Tibial artery (tissue), 4 donors: ENCODE measurements at regions not wholly inside any gene's neighbourhood (a gene's known extent, or its start where the extent isn't known, plus 50 kb on each side); places are given as distances from the start of the nearest gene placed in this dataset.
"Not testable (repeated sequence)": the region's sequence is repeated elsewhere in the genome, so short reads cannot be mapped to it uniquely, and the experiment has no call there.

Source experiments
- DNase-seq, 2 donors: peaks; one replicate each; pipeline ENCODE4 v3.0.0-alpha.2; 2019
- H3K27ac ChIP-seq, 2 donors: fragments of 200-600 bp; sonication (generic) in 1 of 2; 1 replicate in 1 of 2; 2 replicates in 1 of 2; pipeline ENCODE4 v1.5.1; 2018 to 2019; ENCODE audit warnings: mild to moderate bottlenecking in 1 of 2
- H3K27me3 ChIP-seq, 2 donors: fragments of 200-600 bp; sonication (generic) in 1 of 2; one replicate each; pipeline versions ENCODE4 v1.5.1 to v1.6.0; 2016 to 2019
- H3K36me3 ChIP-seq, 3 donors: fragments of 200-600 bp; sonication (generic) in 2 of 3; one replicate each; pipeline ENCODE4 v1.5.1; 2016 to 2019; ENCODE audit warnings: mild to moderate bottlenecking in 2 of 3
- H3K4me1 ChIP-seq, 4 donors: fragments of 200-600 bp; sonication (generic) in 2 of 4; 1 replicate in 3 of 4; 2 replicates in 1 of 4; pipeline ENCODE4 v1.5.1; 2016 to 2019
- H3K4me3 ChIP-seq, 2 donors: fragments of 200-600 bp; sonication (generic) in 1 of 2; 1 replicate in 1 of 2; 2 replicates in 1 of 2; pipeline ENCODE4 v1.5.1; 2018 to 2019; ENCODE audit warnings: mild to moderate bottlenecking in 2 of 2
- H3K9me3 ChIP-seq, 3 donors: fragments of 200-600 bp; sonication (generic) in 1 of 3; one replicate each; pipeline ENCODE4 v1.5.1; 2016 to 2019
- intact Hi-C: fragments of 100-400 bp; cut with DNase I; formaldehyde crosslinking; loops from one replicate; pipeline ENCODE4 v1.15.0; 2023; ENCODE audit warnings: low total_unique reads
- TF ChIP-seq, protein P1 (sequence below), 2 experiments: fragments of 200-600 bp in 1 of 2; fragments of 450-650 bp in 1 of 2; IDR thresholded peaks; one replicate each; pipeline ENCODE4 v1.5.1; 2017 to 2019; ENCODE audit warnings: antibody characterized with exemption in 2 of 2, mild to moderate bottlenecking in 1 of 2, moderate library complexity in 1 of 2

DNA sequence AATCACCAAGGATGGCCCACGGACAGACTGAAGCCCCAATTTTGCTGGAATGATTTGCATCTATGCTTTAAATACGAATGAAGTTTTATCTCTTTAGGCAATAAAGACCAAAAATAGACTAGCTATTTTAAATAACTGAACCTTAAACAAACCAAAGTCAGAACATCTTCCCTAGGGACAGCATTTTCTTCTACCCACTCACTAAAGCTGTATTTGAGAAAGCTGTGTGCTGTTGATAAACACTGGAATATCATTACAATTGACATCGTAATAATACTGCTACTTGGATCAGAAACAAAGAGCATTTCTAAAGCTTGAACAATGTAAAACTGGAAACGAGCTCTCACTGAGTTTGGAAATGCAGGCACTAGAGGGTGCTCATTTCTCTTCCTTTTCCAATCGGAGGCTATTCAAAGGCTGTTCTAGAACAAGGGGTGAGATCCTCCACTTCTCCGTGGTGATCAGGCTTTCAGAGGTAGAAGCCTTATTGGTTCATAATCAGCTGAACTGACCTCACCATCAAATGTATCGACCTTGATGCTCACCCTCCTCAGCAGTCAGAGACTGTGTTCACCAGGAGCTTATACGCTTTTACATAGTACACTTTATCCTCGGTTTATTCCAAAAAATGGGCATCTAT is 225.3 kb upstream of the PRSS1 start:
- Histone ChIP-seq H3K9me3 (no peaks in the 10 kb centered on the region), H3K4me3 (no peak overlapping the region), H3K27me3 (peaks cover 0 to 5% of the 10 kb centered on the region in 2 donors), H3K27ac (no peak overlapping the region), H3K36me3 (no peaks in the 10 kb centered on the region), H3K4me1 (no peaks in the 10 kb centered on the region)
- intact Hi-C loops = no loop called here
- no peak for DNase-seq
- TF ChIP-seq, protein P1, sequence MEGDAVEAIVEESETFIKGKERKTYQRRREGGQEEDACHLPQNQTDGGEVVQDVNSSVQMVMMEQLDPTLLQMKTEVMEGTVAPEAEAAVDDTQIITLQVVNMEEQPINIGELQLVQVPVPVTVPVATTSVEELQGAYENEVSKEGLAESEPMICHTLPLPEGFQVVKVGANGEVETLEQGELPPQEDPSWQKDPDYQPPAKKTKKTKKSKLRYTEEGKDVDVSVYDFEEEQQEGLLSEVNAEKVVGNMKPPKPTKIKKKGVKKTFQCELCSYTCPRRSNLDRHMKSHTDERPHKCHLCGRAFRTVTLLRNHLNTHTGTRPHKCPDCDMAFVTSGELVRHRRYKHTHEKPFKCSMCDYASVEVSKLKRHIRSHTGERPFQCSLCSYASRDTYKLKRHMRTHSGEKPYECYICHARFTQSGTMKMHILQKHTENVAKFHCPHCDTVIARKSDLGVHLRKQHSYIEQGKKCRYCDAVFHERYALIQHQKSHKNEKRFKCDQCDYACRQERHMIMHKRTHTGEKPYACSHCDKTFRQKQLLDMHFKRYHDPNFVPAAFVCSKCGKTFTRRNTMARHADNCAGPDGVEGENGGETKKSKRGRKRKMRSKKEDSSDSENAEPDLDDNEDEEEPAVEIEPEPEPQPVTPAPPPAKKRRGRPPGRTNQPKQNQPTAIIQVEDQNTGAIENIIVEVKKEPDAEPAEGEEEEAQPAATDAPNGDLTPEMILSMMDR (IDR thresholded peaks at IDR 0.05) = no peak

DNA sequence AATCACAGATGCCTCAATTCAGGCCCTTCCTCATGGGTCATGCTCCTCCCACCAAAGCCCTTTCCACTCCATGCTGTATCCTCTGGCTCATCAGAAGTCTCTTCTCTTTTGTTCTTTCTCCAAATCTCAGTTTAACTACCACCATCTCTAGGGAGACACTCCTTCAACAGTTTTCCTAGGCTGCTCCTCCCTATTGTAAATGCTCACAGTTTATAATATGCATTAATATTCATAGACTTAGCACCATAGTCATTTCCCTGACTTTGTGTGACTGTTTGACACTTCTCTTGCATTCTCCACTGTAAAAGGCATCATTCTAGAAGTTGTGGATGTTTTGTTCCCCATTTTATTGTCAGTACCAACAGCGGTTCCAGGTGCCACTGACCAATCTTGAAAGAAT is 226.5 kb upstream of the PRSS1 start:
- peaks cover 0 to 5% of the 10 kb centered on the region in 2 donors for H3K27me3 ChIP-seq
- TF ChIP-seq, protein P1 (IDR thresholded peaks at IDR 0.05) = no peak
- no peak for DNase-seq
- intact Hi-C loops = no loop called here
- no peaks in the 10 kb centered on the region for H3K36me3 ChIP-seq
- no peaks in the 10 kb centered on the region for H3K4me1 ChIP-seq
- no peak overlapping the region for H3K27ac ChIP-seq
- no peak overlapping the region for H3K4me3 ChIP-seq
- H3K9me3 ChIP-seq = no peaks in the 10 kb centered on the region

DNA sequence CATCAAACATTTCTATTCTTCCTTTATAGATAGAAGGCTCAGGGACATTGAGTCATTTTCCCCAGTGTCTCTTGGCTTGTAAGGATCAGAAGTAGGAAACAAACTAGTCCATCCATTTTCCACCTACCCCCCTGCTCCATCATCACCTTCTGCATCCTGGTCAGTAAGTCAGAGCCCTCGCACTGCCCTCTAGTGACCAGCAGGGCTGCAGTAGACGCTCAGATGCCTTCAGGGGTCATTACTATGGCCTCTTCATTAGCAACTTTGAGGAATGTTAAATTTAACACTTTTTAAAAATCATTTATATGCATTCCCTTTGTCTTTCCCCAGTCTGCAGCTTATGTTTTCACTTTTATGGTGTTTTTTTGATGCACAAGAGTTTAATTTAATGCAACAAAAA is 228.4 kb upstream of the PRSS1 start:
- H3K4me1 ChIP-seq, H3K4me3 ChIP-seq, H3K27ac ChIP-seq, H3K27me3 ChIP-seq, DNase-seq, H3K9me3 ChIP-seq, intact Hi-C loops, H3K36me3 ChIP-seq: not testable (repeated sequence)

DNA sequence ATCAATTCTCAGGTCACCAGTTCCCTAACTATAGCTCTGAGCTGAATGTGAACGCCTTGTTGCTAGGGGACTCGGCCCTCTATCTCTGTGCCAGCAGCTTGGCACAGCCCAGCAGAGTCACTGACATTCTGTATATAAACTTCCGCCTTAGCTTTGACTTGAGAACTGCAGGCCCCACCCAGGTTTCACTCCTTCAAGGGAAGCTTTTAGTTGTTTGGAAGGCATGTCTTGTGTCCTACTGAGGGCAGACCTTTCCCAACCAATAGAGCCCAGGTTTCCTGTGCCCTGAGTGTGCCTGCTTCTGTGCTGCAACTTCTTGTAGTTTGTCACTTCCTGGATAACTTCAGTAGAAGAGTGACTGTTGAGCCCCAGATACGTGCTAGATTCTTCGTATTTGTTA is 228.8 kb upstream of the PRSS1 start:
- H3K27me3 ChIP-seq, DNase-seq, H3K36me3 ChIP-seq, H3K4me3 ChIP-seq, H3K27ac ChIP-seq, intact Hi-C loops, H3K9me3 ChIP-seq, H3K4me1 ChIP-seq: not testable (repeated sequence)

DNA sequence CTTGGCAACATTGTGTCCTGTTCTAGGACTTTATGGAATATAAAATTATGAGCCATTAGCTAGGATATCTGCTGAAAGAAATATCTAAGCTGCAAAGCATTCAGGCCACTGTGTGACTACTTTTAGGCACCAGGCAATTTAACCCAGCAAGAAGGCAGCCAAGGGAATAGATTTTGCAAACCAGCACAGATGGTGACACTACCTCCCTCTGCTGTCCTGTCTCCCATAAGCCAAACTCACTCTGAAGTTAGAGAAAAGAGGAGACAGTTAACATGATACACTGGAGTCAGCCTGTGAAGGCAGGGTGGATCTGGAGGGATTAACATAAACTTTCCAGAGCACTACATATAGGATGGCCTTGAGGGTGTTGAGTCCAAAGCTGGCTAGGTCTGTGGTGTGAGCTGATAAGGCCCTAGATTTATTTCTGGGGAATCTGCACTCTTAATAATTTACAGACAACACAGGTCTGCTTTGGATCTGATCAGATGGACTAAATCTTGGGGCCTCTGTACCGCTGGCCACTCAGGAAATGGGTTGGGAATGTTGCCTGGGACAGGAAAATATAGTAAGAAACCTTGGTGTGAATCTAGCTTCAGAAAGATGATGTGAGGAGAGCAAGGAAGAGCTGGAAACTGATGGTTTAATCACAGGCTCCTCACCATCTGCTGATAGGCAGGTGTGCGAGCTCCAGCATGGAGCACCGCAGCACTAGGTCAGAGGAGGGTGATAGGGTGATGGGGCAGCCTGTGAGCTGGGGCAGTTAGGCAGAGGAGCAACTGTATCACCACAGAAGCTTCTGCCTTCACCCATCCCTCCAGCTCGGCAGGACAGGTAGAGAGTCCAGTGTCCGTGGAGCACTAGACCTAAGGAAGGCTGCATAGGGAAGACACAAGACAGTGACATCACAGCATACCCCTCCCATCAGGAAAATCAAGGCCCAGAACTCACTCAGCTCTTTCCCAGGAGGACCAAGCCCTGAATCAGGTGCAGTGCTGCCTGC is 229.9 kb upstream of the PRSS1 start:
- peaks cover 0 to 11% (median 0%) of the 10 kb centered on the region in 4 donors for H3K4me1 ChIP-seq
- H3K36me3 ChIP-seq = no peaks in the 10 kb centered on the region
- TF ChIP-seq, protein P1 (IDR thresholded peaks at IDR 0.05) = no peak
- no peak overlapping the region for H3K4me3 ChIP-seq
- H3K9me3 ChIP-seq = no peaks in the 10 kb centered on the region
- H3K27me3 ChIP-seq = no peaks in the 10 kb centered on the region
- intact Hi-C loops = no loop called here
- DNase-seq = no peak
- H3K27ac ChIP-seq = no peak overlapping the region

DNA sequence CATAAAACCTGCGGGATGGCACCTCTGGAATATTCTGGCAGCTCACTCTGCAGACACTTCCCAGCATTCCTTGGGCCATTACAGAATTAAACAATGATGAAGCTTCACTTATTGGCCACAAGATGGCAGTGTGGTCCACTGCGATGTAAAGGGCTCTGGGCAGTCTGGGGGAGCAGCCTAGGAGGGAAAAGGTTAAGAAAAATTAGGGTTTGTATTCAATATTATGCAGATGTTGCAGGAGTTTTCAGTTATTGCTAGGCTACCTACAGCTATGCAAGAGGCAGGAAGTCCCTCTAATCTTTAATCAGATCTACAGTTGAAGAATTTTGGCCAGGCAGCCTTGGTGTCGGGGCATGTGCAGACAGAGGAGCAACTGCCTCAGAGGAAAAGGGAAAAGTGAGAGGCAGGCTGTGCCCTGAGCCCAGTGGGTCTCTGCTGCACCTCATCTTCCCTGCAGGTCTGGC is 233.2 kb upstream of the PRSS1 start:
- TF ChIP-seq, protein P1 (IDR thresholded peaks at IDR 0.05) = peak; percentile 26 to 40
- DNase-seq = no peak
- no peaks in the 10 kb centered on the region for H3K27me3 ChIP-seq
- H3K36me3 ChIP-seq = no peaks in the 10 kb centered on the region
- no peak overlapping the region for H3K27ac ChIP-seq
- peaks cover 0 to 11% (median 0%) of the 10 kb centered on the region in 4 donors for H3K4me1 ChIP-seq
- no peak overlapping the region for H3K4me3 ChIP-seq
- no peaks in the 10 kb centered on the region for H3K9me3 ChIP-seq
- intact Hi-C loops = no loop called here

DNA sequence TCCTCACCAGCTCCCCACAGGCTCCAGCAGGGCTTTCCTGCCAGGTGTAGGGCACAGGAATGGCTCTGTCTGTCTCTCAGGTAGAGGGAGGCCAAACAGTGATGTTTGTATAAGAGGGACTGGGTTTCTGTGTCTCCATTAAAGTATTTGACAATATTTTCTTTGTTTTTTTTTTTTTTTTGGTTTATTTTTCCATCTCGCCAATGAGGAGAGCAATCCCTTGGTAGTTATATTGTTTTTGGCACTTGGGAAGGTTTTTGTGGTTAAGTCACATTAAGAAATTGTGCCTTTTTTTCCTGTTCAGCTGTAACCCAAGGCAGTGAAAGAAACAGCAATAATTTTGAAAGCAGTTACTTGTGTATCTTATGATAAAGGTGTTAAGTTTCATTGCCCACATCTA is 234.6 kb upstream of the PRSS1 start:
- H3K4me1 ChIP-seq = peaks cover 0 to 11% (median 0%) of the 10 kb centered on the region in 4 donors
- H3K9me3 ChIP-seq, intact Hi-C loops: not testable (repeated sequence)

More for the DNA sequence above, 234.6 kb upstream of the PRSS1 start:
- not testable (repeated sequence) for H3K27ac ChIP-seq, DNase-seq, H3K27me3 ChIP-seq, H3K36me3 ChIP-seq, H3K4me3 ChIP-seq
